Fibroblast of skin of back (primary cell): ENCODE measurements at regions not wholly inside any gene's neighbourhood (a gene's known extent, or its start where the extent isn't known, plus 50 kb on each side); places are given as distances from the start of the nearest gene placed in this dataset.

Experiments used
- DNase-seq: peaks from one replicate; pipeline ENCODE4 v3.0.0-alpha.2; 2013

GRCh38 chr4:18816228-18816895, 794.8 kb upstream of the LCORL start:
- no peak for DNase-seq

GRCh38 chr4:18815779-18816173, 794.2 kb upstream of the LCORL start:
- DNase-seq, result no peak

- DNase-seq, result no peak
Measured at GRCh38 chr4:18815081-18815778, 793.7 kb upstream of the LCORL start.

GRCh38 chr4:18813771-18814170, 792.2 kb upstream of the LCORL start:
- no peak for DNase-seq

GRCh38 chr4:18813055-18813454, 791.5 kb upstream of the LCORL start:
- DNase-seq, result no peak

GRCh38 chr4:18803781-18804180, 782.2 kb upstream of the LCORL start:
- DNase-seq, result no peak

- no peak for DNase-seq
Measured at GRCh38 chr4:18798123-18798522, 776.6 kb upstream of the LCORL start.

- no peak for DNase-seq
Measured at GRCh38 chr4:18795794-18796193, 774.2 kb upstream of the LCORL start.

- no peak for DNase-seq
Measured at GRCh38 chr4:18777190-18777930, 755.8 kb upstream of the LCORL start.

- no peak for DNase-seq
Measured at GRCh38 chr4:18767921-18768320, 746.4 kb upstream of the LCORL start.

GRCh38 chr4:18756671-18757070, 735.1 kb upstream of the LCORL start:
- no peak for DNase-seq

GRCh38 chr4:18754180-18754579, 732.6 kb upstream of the LCORL start:
- DNase-seq, result no peak

- DNase-seq, result no peak
Measured at GRCh38 chr4:18751083-18751482, 729.5 kb upstream of the LCORL start.

- DNase-seq, result no peak
Measured at GRCh38 chr4:18749391-18749790, 727.8 kb upstream of the LCORL start.

- no peak for DNase-seq
Measured at GRCh38 chr4:18736551-18736950, 715.0 kb upstream of the LCORL start.

- DNase-seq, result no peak
Measured at GRCh38 chr4:18735740-18736268, 714.2 kb upstream of the LCORL start.

GRCh38 chr4:18734405-18734804, 712.9 kb upstream of the LCORL start:
- DNase-seq, result no peak

GRCh38 chr4:18733961-18734360, 712.4 kb upstream of the LCORL start:
- no peak for DNase-seq

- no peak for DNase-seq
Measured at GRCh38 chr4:18722748-18723191, 701.2 kb upstream of the LCORL start.

GRCh38 chr4:18698119-18698883, 676.7 kb upstream of the LCORL start:
- no peak for DNase-seq

GRCh38 chr4:18695733-18696527, 674.4 kb upstream of the LCORL start:
- DNase-seq, result no peak
